Tibial nerve (tissue), 4 donors: ENCODE measurements at regions not wholly inside any gene's neighbourhood (a gene's known extent, or its start where the extent isn't known, plus 50 kb on each side); places are given as distances from the start of the nearest gene placed in this dataset.

Experiments
- CTCF ChIP-seq, 5 experiments: fragments of 200-600 bp in 3 of 5; fragments of 450-650 bp in 2 of 5; sonication (generic) in 3 of 5; IDR thresholded peaks; one replicate each; pipeline ENCODE4 v1.5.1; 2016 to 2019; ENCODE audit warnings: antibody characterized with exemption in 5 of 5, mild to moderate bottlenecking in 3 of 5, moderate library complexity in 2 of 5
- EP300 ChIP-seq, 2 donors: sonication (generic); formaldehyde crosslinking; IDR thresholded peaks; one replicate each; pipeline ENCODE4 v1.6.1; 2017; ENCODE audit warnings: antibody characterized with exemption in 2 of 2, mild to moderate bottlenecking in 1 of 2
- POLR2A ChIP-seq, 2 donors: fragments of 450-650 bp; IDR thresholded peaks; one replicate each; pipeline ENCODE4 v1.6.1; 2017; ENCODE audit warnings: antibody characterized with exemption in 2 of 2, mild to moderate bottlenecking in 2 of 2, moderate library complexity in 2 of 2

GRCh38 chr7:45241339-45242109, 83.9 kb downstream of the RAMP3 start:
- TF ChIP-seq CTCF (IDR thresholded peaks at IDR 0.05) (no peak), POLR2A (IDR thresholded peaks at IDR 0.05) (no peak), EP300 (IDR thresholded peaks at IDR 0.05) (no peak)
